ENCODE measurements at regions not wholly inside any gene's neighbourhood (a gene's known extent, or its start where the extent isn't known, plus 50 kb on each side); places are given as distances from the start of the nearest gene placed in this dataset.
"Not testable (repeated sequence)": the region's sequence is repeated elsewhere in the genome, so short reads cannot be mapped to it uniquely, and the experiment has no call there.

- no peak for DNase-seq (ENCODE audit: low read depth)
- no peak overlapping the region for H3K4me3 ChIP-seq (ENCODE audit: low read depth, low read length)
These were observed 157.2 kb downstream of the DDX1 start for GRCh38 chr2:15748736-15749323.

DNA sequence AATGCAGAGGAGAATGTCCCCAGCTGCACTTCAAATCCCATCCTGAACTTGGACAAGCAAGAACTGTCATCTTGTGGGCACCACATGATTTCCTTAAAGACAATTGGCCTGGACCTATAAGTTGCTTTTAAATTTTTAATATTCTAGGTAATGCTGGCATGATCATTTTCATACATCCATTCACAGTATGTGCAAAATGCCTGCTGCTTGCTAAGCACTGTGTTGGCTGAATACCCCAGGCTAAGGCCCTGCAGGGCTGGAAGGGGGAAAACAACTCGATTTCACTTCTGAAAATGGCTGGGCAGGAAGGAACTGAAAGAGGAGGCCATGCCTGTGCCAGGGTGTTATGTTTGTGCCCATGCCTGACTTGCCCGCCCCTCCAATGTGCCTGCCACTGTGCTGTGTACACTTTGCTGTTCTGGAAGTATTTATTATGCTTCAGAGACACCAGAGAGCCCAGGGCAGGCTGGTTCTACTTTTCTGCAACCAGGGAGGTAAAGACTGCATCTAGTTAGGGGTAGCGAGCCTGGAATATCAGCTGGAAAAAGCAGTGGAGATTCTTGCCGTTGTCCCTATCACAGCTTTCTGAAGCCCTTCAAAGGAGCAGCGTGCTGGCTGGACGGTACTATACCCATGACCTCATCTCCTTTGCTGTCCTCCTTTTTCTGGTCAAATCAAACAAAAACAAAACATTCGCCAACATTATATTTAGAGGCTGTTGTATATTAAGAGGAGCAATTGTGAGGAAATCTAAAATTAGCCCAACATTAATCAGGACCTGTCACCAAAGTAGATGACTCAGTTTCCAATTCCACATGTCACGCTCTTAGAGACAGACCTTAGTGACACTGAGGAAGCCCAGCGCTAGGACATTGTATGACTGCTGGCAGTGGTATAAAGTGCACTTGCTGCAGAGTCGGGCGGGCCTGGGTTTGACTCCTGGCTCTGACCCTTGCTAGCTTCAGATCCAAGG, 158.1 kb downstream of the DDX1 start:
- no peak overlapping the region for H3K4me3 ChIP-seq (ENCODE audit: low read depth, low read length)
- DNase-seq (ENCODE audit: low read depth), result no peak

- H3K4me3 ChIP-seq (ENCODE audit: low read depth, low read length), result no peak overlapping the region
- no peak for DNase-seq (ENCODE audit: low read depth)
These were observed 158.8 kb downstream of the DDX1 start for GRCh38 chr2:15750433-15750814.

- H3K4me3 ChIP-seq (ENCODE audit: low read depth, low read length), result no peak overlapping the region
- no peak for DNase-seq (ENCODE audit: low read depth)
These were observed 159.2 kb downstream of the DDX1 start for GRCh38 chr2:15750822-15751329.

GRCh38 chr2:15751477-15751876, 159.8 kb downstream of the DDX1 start:
- no peak for DNase-seq (ENCODE audit: low read depth)
- no peak overlapping the region for H3K4me3 ChIP-seq (ENCODE audit: low read depth, low read length)

DNA sequence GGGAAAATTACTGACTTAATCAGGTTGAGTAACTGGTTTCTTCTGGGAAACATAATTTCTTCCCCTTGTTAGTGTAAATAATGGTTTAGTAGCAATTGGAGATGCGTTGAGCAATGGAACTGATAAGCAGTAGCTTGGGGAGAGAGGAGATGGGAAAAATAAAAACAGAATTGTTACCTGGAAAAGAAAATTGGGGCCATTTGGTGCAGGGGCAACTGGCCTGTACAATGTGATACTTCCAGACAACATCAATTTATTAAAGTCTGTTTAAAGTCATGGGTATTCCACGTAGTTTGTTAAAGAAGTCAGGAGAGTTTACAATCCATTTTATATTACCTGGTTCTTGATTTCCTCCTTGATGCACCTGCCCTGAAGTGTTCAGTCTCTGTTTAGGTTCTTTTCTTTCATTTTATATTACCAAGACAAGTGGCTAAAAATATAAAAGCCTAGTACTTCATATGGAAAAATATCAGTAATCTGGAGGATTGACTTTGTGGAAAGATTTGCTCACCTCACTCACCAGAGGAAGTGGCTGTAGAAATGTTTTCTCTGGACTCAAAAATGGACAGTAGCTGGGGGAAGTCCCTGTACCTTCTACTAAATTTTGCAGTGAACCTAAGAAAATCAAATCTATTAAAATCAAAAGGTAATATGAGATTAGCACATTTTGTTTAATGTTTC, 161.0 kb downstream of the DDX1 start:
- no peak for DNase-seq (ENCODE audit: low read depth)
- H3K4me3 ChIP-seq (ENCODE audit: low read depth, low read length), result no peak overlapping the region

DNA sequence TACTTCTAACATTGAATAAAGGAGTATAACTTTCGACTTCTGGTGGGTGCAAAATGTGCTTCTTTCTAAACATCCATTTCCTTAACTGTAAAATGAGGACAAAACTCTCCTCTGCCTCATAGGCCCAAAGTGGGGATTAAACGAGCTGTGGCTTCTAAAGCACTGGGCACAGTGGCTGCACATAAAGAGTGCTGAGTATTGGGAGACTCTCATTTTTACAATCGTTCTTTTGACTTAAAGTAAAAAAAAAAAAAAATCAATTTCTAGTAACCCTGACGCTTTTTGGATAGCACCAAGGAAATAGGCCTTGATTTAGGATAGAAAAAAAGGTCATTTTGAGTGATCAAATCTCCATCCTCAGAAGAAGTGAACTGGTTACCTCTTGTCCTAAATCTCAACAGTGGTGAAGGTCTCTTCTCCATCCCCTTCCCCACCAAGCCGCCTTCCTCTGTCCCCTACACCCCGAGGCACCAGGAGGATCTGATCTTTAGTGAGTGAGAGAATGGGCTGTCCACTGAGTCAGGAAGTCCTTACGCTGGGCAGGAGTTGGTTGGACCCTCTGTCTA, 161.6 kb downstream of the DDX1 start:
- no peak for DNase-seq (ENCODE audit: low read depth)
- no peak overlapping the region for H3K4me3 ChIP-seq (ENCODE audit: low read depth, low read length)

DNA sequence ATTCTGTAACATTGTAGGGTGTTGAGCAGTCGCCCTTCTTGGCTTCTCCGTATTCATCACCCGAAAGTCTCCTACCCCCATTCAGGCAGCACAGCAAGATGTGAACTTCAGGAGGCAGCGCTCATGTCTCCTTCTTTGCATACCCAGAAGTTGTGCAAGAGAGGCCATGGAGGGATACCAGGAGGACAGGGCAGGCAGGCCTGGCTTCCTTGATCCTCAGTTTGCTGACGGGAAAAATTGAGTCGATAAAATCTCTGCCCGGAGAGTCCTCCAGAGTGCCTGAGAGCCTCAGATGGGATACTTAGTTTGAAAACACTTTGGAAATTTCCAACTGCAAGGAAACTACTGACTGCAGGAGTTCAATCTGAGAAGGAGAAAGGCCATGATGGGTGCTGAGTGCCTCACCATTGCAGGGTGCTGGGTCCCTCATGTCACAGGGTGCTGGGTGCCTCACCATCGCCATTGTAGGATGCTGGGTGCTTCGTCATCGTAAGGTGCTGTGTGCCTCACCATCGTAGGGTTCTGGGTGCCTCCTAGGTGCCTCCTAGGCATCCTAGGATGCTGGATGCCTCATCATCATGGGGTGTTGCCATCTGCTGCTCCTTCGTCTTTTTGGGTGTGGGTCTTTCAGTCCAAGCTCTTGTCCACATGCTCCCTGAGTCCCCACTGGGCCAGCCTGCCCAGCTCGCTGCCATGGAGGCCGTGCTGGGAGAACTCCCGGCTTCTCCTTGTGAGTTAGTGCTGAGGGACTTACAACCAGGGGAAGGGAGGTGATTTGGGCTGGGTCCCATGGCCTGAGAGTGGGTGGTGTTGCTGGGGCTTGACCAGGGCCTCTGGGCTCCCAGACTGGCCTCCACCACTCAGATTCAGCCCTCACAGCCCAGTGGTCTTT, 162.4 kb downstream of the DDX1 start:
- DNase-seq (ENCODE audit: low read depth), result no peak
- no peak overlapping the region for H3K4me3 ChIP-seq (ENCODE audit: low read depth, low read length)

GRCh38 chr2:15754703-15755099, 163.0 kb downstream of the DDX1 start:
- H3K4me3 ChIP-seq (ENCODE audit: low read depth, low read length), result no peak overlapping the region
- DNase-seq (ENCODE audit: low read depth), result no peak

DNA sequence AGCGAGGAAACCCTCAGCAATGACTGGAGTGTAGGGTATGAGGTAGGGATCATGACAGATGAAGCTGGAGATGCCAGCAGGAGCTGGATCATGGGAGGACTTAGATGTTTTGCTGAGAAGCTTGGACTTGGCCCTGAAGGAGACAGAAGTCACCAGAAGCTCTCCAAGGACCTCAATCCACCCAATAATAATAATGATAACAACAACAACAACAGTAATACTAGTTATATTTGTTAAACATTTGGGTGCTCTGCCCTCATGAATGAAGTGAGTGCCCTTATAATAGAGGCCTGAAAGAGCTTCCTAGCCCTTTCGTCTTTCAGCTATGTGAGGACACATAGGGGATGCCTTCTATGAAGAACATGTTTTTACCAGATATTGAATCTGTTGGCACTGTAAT, 163.9 kb downstream of the DDX1 start:
- no peak for DNase-seq (ENCODE audit: low read depth)
- no peak overlapping the region for H3K4me3 ChIP-seq (ENCODE audit: low read depth, low read length)

GRCh38 chr2:15756011-15756550, 164.4 kb downstream of the DDX1 start:
- DNase-seq (ENCODE audit: low read depth), result no peak

GRCh38 chr2:15756882-15757819, 165.5 kb downstream of the DDX1 start:
- no peak for DNase-seq (ENCODE audit: low read depth)
- no peak overlapping the region for H3K4me3 ChIP-seq (ENCODE audit: low read depth, low read length)

More at GRCh38 chr2:15756011-15756550, 164.4 kb downstream of the DDX1 start:
- no peak overlapping the region for H3K4me3 ChIP-seq (ENCODE audit: low read depth, low read length)

- no peak for DNase-seq (ENCODE audit: low read depth)
- H3K4me3 ChIP-seq (ENCODE audit: low read depth, low read length), result no peak overlapping the region
These were observed 166.3 kb downstream of the DDX1 start for GRCh38 chr2:15757820-15758586.

GRCh38 chr2:15758848-15759247, 167.2 kb downstream of the DDX1 start:
- no peak overlapping the region for H3K4me3 ChIP-seq (ENCODE audit: low read depth, low read length)
- DNase-seq (ENCODE audit: low read depth), result no peak

GRCh38 chr2:15759385-15759784, 167.7 kb downstream of the DDX1 start:
- H3K4me3 ChIP-seq (ENCODE audit: low read depth, low read length), result no peak overlapping the region
- no peak for DNase-seq (ENCODE audit: low read depth)

DNA sequence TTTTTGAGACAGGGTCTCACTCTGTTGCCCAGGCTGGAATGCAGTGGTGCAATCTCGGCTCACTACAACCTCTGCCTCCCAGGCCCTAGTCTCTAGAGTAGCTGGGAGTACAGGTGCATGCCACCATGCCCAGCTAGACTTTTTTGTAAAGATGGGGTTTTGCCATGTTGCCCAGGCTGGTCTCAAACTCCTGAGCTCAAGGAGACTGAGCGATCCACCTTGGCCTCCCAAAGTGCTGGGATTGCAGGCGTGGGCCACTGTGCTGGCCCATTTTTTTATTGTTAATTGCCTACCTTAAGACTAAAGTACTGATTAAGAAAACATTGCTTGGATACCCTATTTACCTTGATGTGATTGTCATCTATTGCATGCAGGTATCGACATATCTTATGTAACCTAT, 168.1 kb downstream of the DDX1 start:
- H3K4me3 ChIP-seq (ENCODE audit: low read depth, low read length); DNase-seq (ENCODE audit: low read depth): not testable (repeated sequence)

Data from skeletal muscle cell (primary cell).